Prostate gland (tissue), 2 donors: ENCODE measurements at regions not wholly inside any gene's neighbourhood (a gene's known extent, or its start where the extent isn't known, plus 50 kb on each side); places are given as distances from the start of the nearest gene placed in this dataset.
"Not testable (repeated sequence)": the region's sequence is repeated elsewhere in the genome, so short reads cannot be mapped to it uniquely, and the experiment has no call there.

Experiments used
- POLR2A ChIP-seq: fragments of 450-650 bp; IDR thresholded peaks from one replicate; pipeline ENCODE4 v1.6.1; 2016; ENCODE audit warnings: antibody characterized with exemption, mild to moderate bottlenecking
- POLR2AphosphoS5 ChIP-seq: sonication (generic); formaldehyde crosslinking; IDR thresholded peaks from one replicate; pipeline ENCODE4 v1.6.1; 2017; ENCODE audit warnings: antibody characterized with exemption
- TF ChIP-seq, protein P1 (sequence below), 4 experiments: fragments of 200-600 bp in 2 of 4; fragments of 450-650 bp in 2 of 4; sonication (generic) in 2 of 4; IDR thresholded peaks; 1 replicate in 3 of 4; 2 replicates in 1 of 4; pipeline ENCODE4 v1.5.1; 2016 to 2019; ENCODE audit warnings: antibody characterized with exemption in 4 of 4, mild to moderate bottlenecking in 2 of 4, moderate library complexity in 2 of 4

DNA sequence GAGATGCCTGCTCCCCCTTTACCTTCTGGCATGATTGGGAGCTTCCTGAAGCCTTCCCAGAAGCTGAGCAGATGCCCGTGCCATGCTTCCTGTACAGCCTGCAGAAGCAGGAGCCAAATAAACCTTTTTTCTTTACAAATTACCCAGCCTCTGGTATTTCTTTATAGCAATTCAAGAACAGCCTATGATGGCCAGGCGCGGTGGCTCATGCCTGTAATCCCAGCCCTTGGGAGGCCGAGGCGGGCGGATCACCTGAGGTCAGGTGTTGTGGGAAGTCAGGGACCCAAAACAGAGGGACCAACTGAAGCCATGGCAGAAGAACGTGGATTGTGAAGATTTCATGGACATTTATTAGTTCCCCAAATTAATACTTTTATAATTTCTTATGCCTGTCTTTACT, 62.2 kb upstream of the GRB10 start:
- TF ChIP-seq, protein P1, sequence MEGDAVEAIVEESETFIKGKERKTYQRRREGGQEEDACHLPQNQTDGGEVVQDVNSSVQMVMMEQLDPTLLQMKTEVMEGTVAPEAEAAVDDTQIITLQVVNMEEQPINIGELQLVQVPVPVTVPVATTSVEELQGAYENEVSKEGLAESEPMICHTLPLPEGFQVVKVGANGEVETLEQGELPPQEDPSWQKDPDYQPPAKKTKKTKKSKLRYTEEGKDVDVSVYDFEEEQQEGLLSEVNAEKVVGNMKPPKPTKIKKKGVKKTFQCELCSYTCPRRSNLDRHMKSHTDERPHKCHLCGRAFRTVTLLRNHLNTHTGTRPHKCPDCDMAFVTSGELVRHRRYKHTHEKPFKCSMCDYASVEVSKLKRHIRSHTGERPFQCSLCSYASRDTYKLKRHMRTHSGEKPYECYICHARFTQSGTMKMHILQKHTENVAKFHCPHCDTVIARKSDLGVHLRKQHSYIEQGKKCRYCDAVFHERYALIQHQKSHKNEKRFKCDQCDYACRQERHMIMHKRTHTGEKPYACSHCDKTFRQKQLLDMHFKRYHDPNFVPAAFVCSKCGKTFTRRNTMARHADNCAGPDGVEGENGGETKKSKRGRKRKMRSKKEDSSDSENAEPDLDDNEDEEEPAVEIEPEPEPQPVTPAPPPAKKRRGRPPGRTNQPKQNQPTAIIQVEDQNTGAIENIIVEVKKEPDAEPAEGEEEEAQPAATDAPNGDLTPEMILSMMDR (IDR thresholded peaks at IDR 0.05), result not testable (repeated sequence)
- not testable (repeated sequence) for TF ChIP-seq POLR2A, POLR2AphosphoS5
